HG03439 (cell line): ENCODE measurements at regions not wholly inside any gene's neighbourhood (a gene's known extent, or its start where the extent isn't known, plus 50 kb on each side); places are given as distances from the start of the nearest gene placed in this dataset.

Source experiments
- ATAC-seq: cut with Tn5 transposase; IDR thresholded peaks from one replicate; pipeline ENCODE4 v1.9.1; 2021; ENCODE audit warnings: mild to moderate bottlenecking, moderate library complexity; ENCODE audit not compliant: unreplicated experiment

DNA sequence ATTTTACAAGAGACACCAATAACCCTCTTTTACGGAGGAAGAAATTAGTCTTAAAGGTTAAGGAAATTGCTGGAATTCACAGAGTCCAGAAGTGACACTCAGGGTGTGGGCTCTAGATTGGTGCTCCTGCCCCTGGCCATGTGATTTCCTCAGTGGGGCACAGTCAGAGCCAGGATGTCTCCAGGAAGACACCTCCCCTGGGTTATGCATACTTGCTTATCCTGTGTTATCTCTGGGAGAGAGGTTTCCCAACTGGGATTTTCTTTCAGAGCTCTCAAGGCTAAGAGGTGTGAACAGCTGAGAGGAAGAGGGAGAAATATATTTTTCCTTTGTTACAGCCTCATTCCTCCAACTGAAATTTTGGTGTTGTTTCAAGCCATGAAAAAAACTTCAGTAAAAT, 125.6 kb upstream of the CELF4 start:
- no peak for ATAC-seq

- ATAC-seq: no peak
Measured at GRCh38 chr18:37689841-37690240, 124.2 kb upstream of the CELF4 start.

DNA sequence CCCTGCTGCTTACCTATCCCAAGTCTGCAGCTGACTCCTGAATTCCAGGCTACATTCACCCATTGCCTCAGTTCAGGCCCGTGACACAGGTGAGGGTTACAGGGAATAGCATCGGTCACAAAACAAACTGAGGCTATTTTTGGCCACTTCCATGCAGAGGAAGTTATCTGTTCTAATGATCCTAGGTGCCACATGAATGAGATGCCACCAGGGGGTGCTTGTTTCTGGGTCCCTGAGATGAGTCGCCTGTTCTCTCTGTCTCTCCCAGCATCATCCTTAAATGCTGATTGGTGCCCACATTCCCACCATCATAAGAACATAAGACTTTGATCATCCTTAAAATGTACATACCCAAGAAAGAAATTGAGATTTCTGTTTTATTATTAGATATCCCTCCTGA, 119.0 kb upstream of the CELF4 start:
- no peak for ATAC-seq

- no peak for ATAC-seq
Measured at GRCh38 chr18:37684183-37684582, 118.6 kb upstream of the CELF4 start.

DNA sequence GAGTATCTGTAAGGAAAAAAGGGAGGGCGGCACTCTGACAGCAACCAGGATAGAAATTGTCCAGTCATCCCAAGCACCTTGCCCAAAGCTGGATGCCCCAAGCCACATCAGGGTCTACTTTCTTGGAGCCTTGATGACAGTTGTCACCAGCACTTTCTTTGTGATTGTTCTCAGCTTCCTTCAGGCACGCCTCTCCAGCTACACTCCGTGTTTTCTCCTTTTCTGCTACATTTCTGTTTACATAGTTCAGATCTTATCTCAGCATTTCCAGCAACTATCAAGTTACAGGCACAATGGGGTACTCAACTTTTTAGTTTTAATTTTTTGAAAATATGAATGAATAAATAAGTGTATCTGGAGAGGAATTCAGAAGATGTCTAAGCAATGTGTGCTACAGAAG, 115.3 kb upstream of the CELF4 start:
- no peak for ATAC-seq

DNA sequence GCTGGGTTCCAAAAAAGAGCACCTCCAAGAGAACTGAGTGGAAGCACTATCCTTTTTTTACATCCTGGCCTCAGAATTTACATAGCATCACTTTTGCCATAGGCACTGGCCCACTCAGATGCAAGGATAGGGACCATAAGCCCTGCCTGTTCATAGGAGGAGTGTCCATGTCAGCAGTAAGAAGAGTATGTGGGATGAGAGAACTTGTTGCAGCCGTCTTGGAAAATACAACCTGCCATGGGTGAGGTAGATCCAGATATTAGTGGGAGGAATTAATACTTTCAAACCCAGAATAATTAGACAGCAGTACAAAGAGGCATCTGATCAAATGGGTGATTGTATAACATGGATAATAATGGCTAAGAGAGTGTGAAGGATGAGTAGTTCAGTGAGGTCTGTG, 110.7 kb upstream of the CELF4 start:
- ATAC-seq: no peak

- ATAC-seq: no peak
Measured at GRCh38 chr18:37675699-37676098, 110.1 kb upstream of the CELF4 start.

DNA sequence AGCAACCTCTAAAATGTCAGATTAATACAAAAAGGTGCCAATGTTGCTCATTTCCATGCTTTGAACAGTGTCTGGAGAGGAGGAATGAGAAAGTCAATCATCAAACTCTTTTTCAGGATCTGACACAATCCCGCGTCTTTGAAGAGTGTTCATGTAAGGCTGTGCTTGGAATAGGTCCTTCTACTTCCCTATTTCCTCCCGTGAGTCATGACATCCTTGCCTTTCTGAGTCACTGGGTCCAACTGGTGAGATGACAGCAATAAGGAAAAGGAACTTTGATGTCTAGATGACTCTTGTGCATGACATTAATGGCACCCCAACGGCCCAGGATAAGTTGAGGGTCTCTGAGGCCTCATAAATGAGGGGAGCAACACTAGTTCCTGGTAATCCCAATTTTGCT, 109.0 kb upstream of the CELF4 start:
- no peak for ATAC-seq

GRCh38 chr18:37673671-37674070, 108.1 kb upstream of the CELF4 start:
- no peak for ATAC-seq

GRCh38 chr18:37672932-37673595, 107.5 kb upstream of the CELF4 start:
- ATAC-seq: no peak

DNA sequence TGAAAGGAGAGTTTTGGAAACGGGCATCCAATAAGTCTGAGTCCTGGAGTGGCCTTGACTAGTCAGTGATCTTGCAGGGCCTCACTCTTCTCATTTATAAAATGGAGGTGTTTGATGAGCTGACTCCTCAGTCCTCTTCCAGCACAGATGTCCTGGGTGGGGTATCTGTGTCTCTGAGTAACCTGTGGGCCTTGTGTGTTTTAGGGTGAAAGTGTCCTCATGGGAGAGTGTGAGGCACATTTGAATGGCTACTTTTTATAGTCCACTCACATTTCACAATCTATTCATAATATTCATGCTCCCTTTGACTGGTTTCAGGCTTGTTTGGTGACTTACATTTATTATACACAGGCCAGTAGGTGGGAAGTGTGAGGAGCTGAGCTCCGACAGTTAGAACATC, 106.4 kb upstream of the CELF4 start:
- no peak for ATAC-seq

GRCh38 chr18:37671530-37671929, 105.9 kb upstream of the CELF4 start:
- ATAC-seq: no peak

GRCh38 chr18:37671119-37671518, 105.5 kb upstream of the CELF4 start:
- ATAC-seq: no peak

- ATAC-seq: no peak
Measured at GRCh38 chr18:37669991-37670534, 104.5 kb upstream of the CELF4 start.

GRCh38 chr18:37668971-37669747, 103.6 kb upstream of the CELF4 start:
- ATAC-seq: no peak

GRCh38 chr18:37667836-37668235, 102.2 kb upstream of the CELF4 start:
- no peak for ATAC-seq

- no peak for ATAC-seq
Measured at GRCh38 chr18:37666991-37667390, 101.4 kb upstream of the CELF4 start.

GRCh38 chr18:37666451-37666850, 100.9 kb upstream of the CELF4 start:
- no peak for ATAC-seq

DNA sequence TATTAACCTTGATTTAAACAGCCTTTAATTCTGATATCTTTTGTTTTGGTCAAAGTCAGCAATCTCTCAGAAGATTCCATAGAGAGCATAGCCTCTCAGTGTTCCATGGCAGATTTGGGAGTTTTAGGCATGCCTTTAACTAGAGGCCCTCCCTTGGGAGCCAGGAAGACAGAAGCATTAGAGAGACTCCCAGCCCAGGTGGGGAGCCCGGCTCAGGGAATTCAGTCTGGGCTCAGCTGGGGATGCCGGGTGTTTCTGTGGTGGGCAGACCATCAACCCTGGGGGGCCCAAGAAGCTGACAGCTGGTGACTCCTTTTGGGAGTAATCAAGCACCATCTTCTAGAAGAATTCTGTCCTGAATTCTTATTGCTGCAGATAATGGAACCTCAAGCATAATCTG, 99.7 kb upstream of the CELF4 start:
- no peak for ATAC-seq

DNA sequence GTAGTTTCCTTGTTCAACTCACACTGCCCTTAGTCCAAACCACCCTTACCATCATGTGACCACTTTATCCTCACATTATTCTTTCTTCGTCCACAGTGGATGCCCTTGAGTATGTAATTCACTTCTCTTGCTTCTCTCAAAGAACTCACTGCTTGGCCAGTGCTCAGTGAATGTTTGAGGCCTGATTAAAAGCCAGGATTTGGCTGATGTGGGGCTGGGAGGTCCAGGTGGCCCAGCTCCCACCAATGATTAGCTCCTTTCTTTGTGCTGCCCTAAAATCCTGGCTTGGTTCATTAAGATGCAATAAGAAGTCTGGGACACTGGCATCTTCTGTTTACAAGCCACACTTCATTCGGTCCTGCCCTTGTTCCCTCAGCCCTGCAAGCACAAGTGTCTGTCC, 97.8 kb upstream of the CELF4 start:
- ATAC-seq: no peak

- no peak for ATAC-seq
Measured at GRCh38 chr18:37662546-37663339, 97.1 kb upstream of the CELF4 start.

GRCh38 chr18:37662099-37662498, 96.5 kb upstream of the CELF4 start:
- no peak for ATAC-seq
